GM19467 (cell line): ENCODE measurements at regions not wholly inside any gene's neighbourhood (a gene's known extent, or its start where the extent isn't known, plus 50 kb on each side); places are given as distances from the start of the nearest gene placed in this dataset.

Experiments
- ATAC-seq: cut with Tn5 transposase; IDR thresholded peaks from one replicate; pipeline ENCODE4 v1.9.1; 2021; ENCODE audit warnings: mild to moderate bottlenecking, moderate library complexity; ENCODE audit not compliant: unreplicated experiment

DNA sequence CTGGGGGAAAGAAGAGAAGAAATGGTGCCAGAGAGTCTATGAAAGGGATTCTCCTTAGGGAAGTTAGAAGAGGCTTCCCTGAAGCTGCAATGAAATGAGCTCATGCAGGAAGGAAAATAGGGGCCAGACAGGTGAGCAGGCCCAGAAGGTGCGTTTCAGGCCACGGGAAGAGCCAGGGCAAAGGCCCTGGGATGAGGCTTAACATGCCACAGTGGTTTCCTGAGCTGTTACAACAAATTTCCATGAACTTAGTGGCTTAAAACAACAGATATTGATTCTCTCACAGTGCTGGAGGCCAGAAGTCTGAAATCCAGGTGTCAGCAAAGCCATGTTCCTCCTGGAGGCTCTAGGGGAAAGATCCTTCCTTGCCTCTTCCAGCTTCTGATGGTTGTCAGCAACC lies 167.9 kb downstream of the TFAP2C start:
- ATAC-seq, result no peak

DNA sequence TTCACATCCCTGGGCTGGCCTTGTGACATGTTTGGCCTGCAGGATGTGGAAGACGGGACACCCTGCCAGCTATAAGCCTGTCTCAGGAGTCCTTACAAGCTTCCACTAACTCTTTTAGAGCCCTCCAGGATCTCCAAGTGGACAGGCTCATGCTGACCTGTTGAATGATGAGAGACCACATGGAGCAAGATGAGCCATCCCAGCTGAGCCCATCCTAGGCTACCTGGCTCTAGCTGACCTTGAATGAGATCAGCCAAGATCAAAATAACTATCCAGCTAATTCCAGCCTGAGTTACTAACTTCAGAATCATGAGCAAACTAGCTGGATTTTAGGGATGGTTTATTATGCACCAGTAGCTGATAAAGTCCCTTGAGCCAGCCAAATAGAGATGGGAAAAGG lies 169.5 kb downstream of the TFAP2C start:
- ATAC-seq, result no peak

GRCh38 chr20:56799187-56799586 lies 170.1 kb downstream of the TFAP2C start:
- no peak for ATAC-seq

- ATAC-seq, result no peak
Observed at GRCh38 chr20:56800088-56800487, 171.0 kb downstream of the TFAP2C start.

- no peak for ATAC-seq
Observed at GRCh38 chr20:56801971-56802755, 173.1 kb downstream of the TFAP2C start.

GRCh38 chr20:56802805-56803204 lies 173.7 kb downstream of the TFAP2C start:
- no peak for ATAC-seq

DNA sequence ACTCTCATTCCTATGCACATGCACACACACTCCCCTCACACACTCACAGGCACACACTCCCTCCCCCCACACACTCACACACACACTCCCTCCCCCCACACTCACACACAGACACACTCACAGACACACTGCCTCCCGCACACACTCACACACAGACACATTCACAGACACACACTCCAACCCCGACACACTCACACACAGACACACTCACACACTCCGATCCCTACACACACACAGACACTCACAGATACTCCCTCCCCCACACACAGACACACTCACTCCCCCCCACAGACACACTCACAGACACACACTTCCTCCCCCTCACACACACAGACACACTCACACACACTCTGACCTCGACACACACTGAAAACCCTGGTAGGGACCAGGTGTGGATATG lies 176.2 kb downstream of the TFAP2C start:
- no peak for ATAC-seq

DNA sequence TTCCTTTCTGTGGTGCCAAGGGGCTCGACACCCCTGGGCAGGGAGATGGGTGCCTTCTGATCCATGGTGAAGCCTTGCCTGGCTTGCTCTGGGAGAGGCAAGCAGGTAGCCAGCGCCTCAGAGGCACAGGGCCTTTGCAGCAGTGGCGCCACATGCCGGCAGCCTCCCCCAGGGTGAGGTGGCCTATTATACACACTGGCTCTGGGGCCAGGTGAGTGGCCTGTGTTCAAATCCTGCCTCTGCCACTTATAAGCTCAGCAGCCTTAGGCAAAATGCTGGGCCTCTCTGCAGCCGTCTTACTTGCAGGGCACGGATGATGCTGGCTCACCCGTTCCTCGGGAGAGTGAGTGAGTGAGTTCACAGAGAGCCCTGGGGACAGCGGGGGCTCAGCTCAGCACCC lies 176.9 kb downstream of the TFAP2C start:
- no peak for ATAC-seq

DNA sequence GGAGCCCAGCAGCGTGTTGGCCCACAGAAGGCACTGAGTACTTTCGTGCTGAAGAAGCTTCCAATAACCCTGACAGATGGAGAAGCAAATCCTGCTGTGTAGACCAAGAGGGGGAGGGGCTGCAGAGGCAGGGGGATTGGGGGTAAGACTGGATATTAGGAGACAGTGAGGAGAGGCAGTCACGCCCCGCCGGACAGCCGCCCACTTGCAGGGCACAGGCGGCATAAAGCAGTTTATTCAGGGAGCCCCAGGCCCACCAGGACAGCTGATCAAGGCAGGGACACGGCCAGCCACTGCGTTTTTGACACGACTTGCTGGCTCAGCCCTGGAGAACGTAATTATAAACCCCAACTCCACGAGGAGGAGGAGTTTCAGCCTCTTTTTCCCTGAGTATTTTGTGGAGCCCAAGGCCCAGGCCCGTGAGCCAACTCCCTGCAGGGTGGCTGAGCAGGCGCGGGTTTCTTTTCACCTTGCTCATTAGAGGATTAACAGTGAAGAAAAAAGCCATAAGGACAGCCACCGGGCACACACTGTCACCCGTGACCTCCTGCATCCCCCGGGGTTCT lies 177.9 kb downstream of the TFAP2C start:
- no peak for ATAC-seq

DNA sequence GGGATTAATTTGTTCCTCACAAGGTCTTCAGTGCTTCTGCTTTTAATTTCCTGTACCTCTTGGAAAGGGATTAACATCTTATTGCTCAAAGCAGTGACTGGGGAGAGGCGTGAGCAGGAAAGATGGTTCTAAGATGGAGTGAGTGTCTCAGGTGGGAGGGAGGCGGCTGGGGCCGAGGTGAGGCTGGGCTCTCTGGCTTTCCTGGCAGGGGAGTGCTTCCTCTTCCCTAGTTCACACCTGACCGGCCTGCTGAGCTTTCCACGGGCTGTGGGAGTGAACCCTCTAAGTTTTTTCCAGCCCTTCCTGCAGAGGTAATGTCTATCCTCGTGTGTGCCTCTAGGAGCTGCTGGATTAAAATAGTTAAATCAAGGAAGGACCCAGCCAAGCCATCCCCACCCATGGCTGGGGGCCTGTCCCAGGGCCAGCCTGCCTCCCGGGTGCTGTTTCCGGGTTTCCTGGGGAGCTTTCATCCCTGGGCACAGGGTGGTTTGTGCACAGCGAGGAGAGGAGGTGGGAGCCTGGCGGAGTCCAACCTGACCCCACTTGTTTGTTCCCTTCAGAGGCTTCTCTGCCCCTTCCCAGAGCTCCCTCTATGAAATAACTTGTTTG lies 179.1 kb downstream of the TFAP2C start:
- no peak for ATAC-seq

GRCh38 chr20:56808732-56809131 lies 179.6 kb downstream of the TFAP2C start:
- no peak for ATAC-seq

- ATAC-seq, result no peak
Observed at GRCh38 chr20:56809668-56810067, 180.6 kb downstream of the TFAP2C start.

DNA sequence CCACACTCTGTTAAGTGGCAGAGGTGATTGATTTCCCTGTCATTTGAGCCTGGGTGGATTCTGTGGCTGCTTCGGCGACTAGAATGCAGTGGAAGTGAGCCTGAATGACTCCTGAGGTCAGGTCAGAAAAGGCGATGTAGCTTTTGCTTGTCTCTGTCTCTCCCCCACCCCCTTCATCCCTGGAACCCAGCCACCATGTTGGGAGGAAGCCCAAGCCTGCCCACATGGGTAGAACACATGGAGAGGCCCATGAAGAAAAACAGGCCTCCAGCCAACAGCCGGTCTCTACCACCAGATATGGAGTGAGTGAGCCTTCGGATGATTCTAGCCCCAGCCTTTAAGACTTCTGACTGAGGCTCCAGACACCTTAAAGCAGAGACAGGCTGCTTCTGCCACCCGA lies 181.0 kb downstream of the TFAP2C start:
- no peak for ATAC-seq

DNA sequence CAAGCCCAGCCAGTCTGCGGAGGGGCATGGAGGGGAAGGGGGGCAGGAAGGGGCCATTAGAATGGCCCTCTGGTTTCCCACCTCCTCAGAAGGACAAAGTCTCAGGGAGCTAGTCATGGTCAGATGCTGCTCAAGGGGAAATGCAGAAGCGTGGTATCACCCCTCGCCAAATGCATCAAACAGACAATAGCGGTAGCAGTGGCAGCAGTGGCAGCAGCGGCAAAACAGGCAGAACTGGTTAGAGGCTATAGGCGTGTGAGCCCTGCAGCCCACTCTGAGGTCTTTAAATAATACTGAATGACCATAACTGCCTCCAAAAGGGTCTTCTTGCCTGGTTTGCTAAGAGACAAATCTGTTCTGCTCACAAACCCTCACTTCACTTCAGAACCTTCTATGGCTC lies 186.7 kb downstream of the TFAP2C start:
- ATAC-seq, result no peak

DNA sequence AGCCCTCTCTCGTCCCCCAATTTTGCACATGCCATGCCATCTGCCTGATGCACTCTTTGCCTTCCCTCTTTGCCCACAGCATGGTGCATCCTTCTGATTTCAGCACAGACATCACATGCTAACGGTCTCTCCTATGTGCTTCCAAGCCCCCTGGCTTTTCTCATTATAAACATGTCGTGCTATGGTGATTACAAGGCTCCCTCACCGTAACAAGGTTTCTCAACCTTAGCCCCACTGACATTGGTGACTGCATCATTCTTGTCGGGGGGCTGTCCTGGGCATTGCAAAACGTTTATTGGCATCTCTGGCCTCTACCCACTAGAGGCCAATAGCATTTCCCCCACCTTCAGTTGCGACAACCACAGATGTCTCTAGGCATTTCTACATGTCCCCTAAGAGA lies 187.2 kb downstream of the TFAP2C start:
- no peak for ATAC-seq

DNA sequence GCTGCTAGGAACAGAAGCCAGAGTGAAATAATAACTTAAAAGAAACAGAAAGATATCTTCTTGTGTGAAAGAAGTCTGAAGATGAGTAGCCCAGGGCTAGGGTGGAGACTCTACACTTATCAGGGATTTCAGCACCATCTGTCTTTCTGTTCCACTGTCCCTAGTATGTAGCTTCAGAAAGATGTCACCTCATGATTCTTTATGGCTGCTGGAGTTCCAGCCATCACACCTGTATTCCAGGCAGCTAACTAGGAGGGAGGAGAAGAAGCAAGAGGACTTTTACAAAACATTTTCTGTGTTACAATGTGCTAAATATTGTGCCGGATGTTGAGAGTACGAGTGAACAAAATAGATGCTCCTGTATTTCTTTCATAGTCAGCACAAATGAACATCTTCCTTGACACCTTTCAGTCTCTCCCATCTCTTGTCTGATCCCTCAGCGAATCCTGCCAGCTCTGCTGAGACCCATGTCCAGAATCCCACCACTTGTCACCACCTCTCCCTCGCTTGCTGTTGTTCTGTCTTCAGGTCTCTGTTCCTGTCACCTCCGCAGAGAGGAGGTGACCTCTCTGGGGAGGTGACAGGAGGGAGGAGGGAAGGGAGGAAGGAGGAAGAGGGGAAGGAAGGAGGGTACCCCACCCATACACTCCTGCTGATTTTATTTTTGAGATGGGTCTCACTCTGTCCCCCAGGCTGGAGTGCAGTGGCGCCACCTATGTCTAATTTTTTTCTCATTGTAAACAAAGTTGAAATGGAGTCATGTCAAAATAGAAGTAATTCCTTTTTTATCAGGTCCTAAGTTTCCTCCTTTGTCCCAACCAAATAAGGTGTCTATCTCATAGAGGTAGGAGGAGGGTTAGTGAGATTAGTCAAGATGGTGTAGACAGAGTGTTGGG lies 188.9 kb downstream of the TFAP2C start:
- no peak for ATAC-seq

DNA sequence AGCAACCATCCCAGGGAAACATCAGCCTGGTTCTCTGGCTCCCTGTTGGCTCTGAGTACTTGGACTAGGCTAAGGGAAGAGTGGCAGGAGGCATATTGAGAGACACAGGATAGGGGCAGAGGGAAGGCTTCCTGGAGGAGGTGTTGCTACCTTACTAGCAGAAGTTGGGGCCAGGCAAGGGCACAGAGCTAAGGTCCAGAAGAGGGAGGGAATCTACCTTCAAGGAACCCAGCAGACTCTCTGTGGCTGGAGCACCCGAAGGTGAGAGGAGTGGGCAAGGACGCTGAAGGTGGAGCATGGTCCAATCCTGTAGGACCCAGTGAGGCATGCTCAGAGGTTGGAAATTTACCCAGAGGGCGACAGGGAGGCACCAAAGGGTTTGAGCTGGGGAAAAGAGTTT lies 191.9 kb downstream of the TFAP2C start:
- no peak for ATAC-seq

DNA sequence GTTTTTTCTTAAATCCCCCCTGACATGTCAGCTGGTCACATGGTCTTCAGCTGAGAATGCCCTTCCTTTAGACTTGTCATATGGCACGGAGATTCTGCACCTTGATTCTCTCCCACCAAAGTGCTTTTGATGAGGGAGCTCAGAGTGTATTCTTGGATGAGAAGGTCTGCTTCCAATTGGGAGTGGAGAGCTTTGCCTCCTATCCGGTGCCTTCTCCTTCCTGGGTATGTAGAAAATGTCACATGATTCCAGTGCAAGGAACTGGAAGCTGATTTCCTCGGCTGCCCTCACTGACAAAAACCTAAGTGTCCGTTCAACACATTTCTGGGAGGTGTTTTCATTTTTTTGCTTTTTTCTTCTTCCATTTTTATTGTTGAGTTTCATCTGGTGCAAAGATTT lies 197.2 kb downstream of the TFAP2C start:
- ATAC-seq, result no peak

DNA sequence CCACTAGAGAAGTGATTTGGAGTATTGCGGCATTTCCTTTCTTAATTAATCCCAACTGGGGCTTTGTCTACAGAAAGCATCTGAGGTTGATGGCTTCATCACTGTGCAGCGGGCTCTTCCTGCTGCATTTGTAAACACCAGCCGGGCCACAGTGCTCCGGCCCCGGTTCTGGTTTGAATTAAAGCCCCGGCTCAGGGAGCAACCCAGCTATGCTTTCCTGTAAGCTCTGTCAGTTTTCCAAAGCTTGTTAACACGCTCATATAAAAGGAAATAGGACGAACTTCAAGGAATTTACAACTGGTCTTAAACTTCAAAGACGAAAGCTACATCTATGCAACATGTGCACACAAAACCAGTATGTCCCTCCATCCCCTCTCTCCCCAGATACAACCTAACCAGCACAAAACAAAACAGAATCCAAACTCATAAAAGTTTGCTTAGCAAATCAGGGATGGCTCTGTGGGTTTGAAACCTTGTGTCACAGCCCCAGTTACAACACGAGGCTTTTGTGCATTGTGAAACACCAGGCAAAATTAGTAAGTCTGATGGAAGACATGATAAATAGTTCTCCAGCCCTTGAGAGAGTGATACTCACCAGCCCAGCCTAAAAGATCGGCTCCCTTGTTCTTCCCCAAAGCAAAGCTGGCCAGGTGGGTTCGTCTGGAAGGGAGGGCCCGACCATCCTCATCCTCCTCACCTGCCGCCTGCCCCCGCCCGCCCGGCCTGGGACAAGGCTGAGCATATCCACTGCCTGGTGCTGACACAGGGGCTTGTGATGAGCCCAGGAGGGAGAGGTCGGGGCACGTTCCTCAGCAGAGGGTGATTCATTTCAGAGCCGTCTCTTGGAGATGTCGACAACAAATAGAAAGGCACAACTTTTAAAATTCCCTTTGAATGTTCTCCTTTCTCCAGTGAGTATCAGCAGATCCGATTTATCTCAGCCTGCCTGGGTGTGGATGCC lies 197.9 kb downstream of the TFAP2C start:
- ATAC-seq, result no peak

DNA sequence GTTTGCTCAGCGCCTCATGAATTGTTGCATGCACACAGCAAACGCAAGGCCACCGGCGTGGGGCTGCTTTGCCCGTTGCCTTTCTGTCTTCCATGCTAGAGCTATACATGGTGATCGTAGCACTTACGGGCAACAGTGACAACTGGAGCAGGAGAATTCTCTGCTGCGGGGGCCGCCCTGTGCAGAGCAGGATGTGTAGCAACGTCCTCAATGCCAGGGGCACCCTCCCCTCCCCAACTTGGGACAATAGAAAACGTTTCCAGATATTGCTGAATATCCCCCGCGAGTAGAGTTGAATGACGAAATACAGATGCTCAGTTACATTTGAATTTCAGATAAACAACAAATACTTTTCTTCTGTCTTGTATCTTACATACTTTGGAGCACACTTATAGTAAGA lies 198.7 kb downstream of the TFAP2C start:
- no peak for ATAC-seq
